Sigmoid colon (tissue), 4 donors: ENCODE measurements at regions not wholly inside any gene's neighbourhood (a gene's known extent, or its start where the extent isn't known, plus 50 kb on each side); places are given as distances from the start of the nearest gene placed in this dataset.

Experiments
- CTCF ChIP-seq, 4 experiments: fragments of 450-650 bp in 3 of 4; fragments of 200-600 bp in 1 of 4; IDR thresholded peaks; one replicate each; pipeline ENCODE4 v1.5.1; 2016 to 2019; ENCODE audit warnings: antibody characterized with exemption in 4 of 4, mild to moderate bottlenecking in 3 of 4, moderate library complexity in 2 of 4
- EP300 ChIP-seq, 4 donors: sonication (generic); formaldehyde crosslinking; IDR thresholded peaks; one replicate each; pipeline ENCODE4 v1.6.1; 2017; ENCODE audit warnings: antibody characterized with exemption in 4 of 4
- POLR2A ChIP-seq, 2 donors: fragments of 450-650 bp; IDR thresholded peaks; one replicate each; pipeline ENCODE4 v1.6.1; 2016; ENCODE audit warnings: antibody characterized with exemption in 2 of 2, mild to moderate bottlenecking in 2 of 2, moderate library complexity in 2 of 2

DNA sequence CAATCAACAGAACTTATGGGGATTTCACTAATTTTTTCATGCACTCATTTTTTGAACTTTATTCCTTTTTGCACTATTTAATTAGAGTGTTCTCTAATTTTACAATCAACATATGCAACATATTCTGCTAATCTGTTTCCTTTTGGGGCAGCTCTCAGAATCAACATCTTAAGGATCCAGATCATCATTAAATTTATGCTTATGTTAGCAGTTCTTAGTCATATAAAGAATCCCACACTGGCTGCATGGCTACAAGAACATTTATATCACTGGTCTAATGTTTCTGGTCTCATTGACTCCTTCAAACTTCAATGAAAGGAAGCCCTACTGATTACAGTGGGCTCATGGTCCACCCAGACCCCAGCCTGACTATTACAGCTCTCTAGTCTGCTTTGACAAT lies 245.2 kb downstream of the RBM26 start:
- TF ChIP-seq CTCF (IDR thresholded peaks at IDR 0.05) (no peak), EP300 (IDR thresholded peaks at IDR 0.05) (no peak), POLR2A (IDR thresholded peaks at IDR 0.05) (no peak)
